ENCODE measurements at regions not wholly inside any gene's neighbourhood (a gene's known extent, or its start where the extent isn't known, plus 50 kb on each side); places are given as distances from the start of the nearest gene placed in this dataset.

DNA sequence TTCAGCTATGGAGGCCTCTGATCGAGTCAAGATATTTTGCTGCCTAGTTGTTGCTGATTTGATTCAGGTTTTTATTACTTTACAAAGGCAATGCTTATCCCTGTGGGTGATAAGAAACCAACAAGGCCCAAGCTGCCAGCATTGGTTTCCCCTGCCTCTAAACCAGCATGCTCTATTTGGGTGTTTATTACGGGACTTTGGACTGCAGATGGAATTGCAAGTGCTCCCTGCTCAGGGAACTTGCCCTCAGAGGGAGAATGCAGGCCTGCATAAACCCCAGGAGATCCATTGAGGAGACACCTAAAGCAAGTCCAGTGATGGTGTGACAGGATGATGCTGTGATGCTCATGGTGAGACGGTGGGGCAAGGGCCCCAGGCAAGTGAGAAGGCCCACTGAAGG, 172.1 kb downstream of the VAPA start:
- TF ChIP-seq, protein P1, sequence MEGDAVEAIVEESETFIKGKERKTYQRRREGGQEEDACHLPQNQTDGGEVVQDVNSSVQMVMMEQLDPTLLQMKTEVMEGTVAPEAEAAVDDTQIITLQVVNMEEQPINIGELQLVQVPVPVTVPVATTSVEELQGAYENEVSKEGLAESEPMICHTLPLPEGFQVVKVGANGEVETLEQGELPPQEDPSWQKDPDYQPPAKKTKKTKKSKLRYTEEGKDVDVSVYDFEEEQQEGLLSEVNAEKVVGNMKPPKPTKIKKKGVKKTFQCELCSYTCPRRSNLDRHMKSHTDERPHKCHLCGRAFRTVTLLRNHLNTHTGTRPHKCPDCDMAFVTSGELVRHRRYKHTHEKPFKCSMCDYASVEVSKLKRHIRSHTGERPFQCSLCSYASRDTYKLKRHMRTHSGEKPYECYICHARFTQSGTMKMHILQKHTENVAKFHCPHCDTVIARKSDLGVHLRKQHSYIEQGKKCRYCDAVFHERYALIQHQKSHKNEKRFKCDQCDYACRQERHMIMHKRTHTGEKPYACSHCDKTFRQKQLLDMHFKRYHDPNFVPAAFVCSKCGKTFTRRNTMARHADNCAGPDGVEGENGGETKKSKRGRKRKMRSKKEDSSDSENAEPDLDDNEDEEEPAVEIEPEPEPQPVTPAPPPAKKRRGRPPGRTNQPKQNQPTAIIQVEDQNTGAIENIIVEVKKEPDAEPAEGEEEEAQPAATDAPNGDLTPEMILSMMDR (conservative IDR thresholded peaks at IDR 0.05) = no peak
- TF ChIP-seq ZFX (IDR thresholded peaks at IDR 0.05) = no peak
